DMS 273 (cell line): ENCODE measurements at regions not wholly inside any gene's neighbourhood (a gene's known extent, or its start where the extent isn't known, plus 50 kb on each side); places are given as distances from the start of the nearest gene placed in this dataset.
A peak's percentile ranks its signal among the peaks of the same experiment; 100 is the strongest.

Source experiments
- DNase-seq: peaks from one replicate; lab custom pipeline; 2025; ENCODE audit not compliant: unreplicated experiment; lab: John Stamatoyannopoulos, UW

DNA sequence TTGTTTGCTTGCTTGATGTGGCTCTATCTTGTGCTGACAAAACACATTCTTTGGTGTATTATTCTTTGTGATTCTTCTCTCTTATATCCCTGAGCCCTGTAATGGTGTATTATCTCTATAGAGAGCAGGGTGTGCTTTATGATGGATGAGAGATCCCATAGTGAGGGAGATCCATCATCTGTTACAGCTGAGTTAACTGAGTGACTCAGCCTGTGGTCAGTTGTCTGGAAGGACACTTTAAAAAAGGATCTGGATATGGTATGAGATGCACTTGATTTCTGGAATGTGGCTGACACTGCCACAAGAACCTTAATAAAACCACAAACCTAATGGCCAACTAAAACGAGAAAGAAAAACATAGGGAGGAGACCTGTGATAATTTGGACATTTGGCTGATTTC lies 461.4 kb upstream of the SYT1 start:
- DNase-seq = no peak

DNA sequence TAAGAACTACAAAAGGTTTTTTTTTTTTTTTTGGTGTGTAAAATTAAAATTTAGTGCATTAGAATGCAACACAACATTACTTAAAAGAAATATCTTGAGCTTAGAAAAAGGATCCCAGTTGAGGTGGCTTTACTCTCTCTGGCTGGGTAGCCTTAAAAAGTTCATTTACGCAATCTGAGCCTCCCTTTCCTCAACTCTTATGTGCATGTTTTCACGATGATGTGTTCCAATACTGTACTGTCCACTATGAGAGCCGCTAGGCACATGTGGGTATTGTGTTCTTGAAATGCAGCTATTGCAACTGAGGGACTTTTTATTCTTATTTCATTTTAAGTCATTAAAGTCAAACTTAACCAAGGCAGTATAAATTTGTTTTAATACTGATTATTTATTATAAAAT lies 460.9 kb upstream of the SYT1 start:
- DNase-seq = no peak

DNA sequence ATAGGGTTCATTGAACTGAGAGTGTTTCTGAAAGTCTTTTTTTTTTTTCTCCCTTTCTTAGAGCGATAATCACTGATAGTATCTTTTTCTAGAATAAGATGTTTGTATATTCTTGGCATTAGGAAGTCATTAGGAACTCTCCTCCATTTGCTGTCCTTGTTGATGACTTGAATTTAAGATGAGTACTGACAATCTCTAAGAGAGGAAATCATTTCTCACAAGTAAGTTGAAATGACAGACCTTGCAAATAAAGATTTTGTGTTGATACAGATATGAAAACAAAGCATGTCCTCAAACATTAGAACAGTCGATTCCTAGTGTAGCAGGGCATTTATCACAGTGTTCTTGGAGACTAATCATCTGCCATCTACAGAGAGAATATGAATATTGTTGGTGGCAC lies 458.4 kb upstream of the SYT1 start:
- no peak for DNase-seq

DNA sequence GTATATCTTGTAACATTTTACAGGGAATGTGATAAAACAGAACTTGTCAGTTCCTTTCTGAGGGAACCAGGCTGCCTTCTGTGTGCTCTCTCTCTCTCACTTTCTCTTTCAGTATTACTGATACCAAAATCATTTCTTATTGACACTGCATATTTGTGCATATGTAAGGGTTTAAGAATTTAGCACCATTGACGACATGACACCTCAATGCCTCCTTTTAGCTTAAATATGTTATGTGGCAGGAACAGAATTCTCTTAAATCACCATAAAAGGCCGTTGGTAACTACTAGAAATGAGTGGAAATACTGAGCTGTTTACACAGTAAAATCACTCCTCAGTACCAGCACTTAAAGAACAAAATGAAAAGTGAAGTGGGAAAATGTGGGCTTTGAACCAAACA lies 457.7 kb upstream of the SYT1 start:
- DNase-seq = no peak

DNA sequence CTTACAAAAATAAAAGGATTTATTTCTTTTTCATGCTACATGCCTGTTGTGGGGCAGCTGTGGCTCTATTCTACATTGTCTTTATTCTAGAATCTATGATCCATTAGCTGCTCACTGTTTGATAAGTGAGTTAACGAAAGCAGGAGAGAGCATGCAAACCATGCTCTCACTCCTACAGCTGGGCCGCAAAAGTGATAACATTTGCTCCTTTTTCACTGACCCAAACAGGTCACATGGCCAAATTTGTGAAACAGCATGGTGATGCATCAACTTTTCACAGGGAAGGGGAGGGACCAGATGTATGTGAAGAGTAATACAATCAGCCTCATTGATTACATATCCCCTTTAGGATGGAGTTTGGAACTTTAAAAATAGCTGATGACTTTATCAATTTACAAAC lies 456.9 kb upstream of the SYT1 start:
- DNase-seq = no peak

DNA sequence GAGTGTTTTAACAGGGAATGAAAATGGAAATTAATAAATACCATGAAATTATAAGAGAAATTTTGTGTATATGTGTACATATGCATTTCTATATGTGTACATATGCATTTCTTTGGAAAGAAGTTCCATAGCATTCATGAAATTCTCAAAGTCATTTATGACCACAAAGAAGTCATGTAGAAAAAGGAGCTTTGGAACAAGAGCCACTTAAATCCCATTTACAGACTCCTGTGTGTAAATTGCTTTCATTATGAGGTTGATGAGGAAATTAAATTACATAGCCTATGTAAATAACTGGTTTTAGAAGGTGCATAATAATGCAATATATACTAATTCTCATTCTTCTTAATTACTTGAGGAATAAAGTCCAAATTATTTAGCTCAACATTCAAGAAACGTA lies 450.5 kb upstream of the SYT1 start:
- no peak for DNase-seq

DNA sequence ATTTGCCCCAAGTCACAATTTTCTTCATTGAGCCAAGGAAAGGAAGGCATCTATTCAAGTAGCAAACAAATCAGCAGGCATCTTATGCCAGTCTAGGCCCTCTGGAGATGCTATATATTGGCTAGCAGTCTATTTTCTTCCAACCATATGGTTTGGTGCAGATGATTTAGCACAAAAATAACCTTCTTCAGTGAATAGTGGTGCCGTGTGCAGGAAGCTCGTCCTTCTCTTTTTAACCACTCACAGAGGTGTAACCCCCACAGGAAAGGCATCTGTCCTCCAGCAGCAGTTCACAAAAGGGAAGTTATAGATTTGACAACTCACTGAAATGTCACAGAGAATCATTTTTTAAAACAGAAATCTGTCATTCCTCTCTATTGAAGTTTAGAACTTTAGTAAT lies 445.7 kb upstream of the SYT1 start:
- no peak for DNase-seq

DNA sequence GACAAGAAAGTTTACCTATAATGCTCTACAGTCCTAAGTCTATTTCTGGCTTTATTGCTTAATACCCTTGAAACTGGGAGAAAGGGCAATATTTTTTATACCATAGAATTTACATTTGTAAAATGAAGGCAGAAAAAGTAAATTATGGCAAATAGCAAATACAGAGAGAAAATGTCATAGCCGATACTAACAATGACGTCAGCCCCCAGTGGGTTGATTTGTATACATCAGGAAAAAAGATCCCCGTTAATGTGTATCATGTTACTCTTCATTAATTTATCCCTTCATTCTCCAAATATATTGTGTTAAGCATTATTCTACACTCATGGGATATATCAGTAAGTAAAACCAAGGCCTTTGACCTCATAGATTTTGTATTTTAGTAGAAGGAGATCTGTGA lies 445.1 kb upstream of the SYT1 start:
- DNase-seq = no peak

DNA sequence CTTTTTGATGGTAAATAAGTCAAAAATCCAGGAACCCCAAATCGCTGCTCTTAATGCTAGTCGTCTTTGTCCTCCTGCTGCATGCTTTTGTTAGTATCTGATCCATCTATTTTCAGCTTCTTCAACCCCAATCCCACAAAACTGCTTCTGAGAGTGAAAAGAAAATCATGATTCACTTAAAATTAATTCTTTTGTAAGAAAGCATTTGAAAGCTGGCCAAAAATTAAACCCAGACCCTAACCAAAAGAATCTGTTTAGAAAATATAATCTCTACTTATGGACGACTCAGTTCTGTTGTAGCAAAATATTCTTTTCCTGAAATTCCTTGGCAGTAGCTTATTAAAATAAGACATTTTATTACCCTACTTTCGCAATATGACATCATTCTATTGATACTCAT lies 443.6 kb upstream of the SYT1 start:
- no peak for DNase-seq

DNA sequence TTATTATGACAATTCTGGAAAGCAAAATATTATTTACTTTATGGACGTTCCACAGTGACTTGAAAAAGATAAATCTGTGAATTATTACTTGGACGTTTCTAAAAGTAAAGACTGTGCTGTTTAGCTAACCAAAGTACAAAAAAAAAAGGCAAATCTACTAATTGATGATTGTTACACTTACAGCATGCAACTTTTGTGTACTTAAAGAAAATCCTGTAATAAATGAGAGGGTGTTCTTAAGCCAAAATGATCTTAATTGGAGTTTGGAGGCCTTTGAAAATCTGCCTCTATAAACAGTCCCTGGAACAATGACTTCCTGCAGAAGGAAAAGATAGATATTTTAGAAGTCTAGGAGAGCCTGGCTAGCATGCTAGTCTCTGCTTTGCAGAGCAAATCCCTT lies 434.0 kb upstream of the SYT1 start:
- no peak for DNase-seq

DNA sequence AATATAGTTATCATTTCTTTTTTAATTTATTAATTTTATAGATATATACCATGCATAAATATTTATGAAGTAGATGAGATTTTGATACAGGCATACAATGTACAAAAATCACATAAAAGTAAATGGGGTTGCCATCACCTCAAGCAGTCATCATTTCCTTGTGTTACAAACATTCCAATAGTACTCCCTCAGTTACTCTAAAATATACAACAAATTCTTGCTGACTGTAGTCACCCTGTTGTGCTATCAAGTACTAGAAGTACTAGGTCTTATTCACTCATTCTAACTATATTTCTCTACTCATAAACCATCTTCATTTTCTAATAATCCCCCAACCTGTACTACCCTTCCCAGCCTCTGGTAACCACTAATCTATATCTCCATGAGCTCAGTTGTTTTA lies 432.6 kb upstream of the SYT1 start:
- DNase-seq = no peak

DNA sequence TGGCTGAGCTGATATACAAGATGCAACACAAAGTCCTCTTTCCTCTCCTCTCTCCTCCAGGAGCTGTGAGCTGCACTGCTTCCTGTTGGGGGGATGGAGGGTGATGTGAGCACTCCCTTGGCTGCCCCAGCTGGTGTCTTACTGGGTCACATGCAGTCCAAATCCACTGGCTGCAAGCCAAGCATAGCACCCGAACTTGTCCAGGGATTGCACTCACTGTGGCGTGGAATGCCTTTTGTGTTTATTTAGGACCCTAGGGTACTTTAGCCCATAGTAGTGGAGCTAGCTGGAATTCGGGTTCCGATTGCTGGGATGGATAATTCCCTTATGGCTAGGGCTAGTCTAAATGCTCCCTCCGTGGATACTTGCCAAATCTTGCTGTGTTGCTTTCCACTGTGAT lies 424.9 kb upstream of the SYT1 start:
- DNase-seq = no peak

DNA sequence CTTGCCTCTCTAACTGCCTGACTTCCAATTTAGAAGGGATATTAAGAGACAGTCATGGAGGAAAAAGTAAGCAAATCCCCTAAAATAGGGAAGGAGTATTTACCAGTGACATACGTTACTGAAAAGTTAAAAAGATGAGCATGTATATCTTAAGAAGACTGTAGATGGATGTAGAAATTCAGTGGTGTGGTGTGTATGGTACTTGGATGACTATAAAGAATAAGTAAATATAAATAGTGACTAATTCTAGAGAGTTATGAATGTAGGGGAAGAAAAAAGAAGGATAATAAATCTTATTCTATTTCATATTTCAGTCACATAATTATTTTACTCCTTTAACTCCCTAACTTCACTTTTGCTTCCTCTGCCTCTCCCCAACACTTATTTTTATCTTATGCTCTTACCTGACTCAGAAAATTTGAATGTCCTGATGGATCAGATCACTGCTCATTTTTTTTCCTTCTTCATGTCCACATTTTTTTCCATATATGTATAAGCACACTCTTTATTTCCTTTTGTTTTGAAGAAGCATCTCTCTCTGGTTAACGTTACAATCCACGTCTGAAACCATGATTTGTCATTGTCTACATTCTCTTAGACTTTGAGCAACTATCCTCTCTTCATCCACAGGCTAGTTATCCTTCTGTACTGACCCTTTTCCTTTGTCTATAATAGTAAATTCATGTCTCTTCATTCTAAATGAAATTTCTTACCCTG lies 422.7 kb upstream of the SYT1 start:
- no peak for DNase-seq

DNA sequence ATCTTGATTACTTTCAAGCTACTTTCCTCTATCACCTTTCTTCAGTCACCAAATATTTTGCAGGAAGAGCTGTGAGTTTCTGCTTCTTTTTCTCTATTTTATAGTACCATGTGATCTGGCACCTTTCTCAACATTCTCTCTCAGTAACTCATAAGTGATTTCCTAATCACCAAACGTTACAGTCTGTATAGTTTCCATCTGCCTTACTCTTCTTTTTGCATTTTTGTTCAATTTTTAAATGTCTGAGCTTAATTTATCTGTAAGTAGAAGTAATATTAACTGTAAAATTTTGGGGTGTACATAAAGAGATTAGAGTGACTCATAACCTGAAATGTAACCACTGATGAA lies 422.1 kb upstream of the SYT1 start:
- no peak for DNase-seq

DNA sequence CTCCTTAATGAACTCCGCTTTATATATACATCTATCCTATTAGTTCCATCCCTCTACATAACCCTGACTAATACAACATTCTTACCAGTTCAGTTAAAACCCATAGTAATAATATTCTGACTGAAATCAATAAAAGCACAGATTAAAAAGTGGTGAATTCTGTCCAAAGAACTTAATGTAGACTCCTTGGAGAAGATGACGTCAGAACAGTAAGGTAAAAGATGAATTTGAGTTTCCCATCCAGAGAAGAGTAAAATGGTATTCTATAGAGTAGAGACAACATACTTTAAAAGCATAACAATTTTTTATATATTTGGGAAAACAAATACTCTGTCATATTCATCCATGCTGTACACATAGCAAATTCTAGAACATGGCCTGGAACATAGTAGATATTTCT lies 418.0 kb upstream of the SYT1 start:
- no peak for DNase-seq

DNA sequence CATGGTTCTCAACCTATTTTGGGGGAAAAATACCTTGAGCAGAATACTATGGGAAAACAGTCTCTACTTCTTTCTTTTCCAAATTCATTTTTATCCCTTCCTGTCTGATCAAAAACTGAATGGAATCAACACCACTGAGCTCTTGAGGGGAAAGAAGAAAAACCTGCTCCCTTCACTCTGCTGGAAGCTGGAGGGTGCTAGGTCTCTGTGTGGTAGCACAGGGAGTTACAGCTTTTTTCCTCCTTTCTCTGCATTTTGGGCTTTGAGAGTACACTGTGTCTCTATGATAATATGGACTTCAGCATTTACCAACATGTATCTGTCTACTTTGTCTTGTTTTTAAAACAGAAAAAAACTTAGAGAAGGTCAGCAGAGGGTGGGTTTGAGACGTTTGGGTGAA lies 417.2 kb upstream of the SYT1 start:
- DNase-seq = no peak

DNA sequence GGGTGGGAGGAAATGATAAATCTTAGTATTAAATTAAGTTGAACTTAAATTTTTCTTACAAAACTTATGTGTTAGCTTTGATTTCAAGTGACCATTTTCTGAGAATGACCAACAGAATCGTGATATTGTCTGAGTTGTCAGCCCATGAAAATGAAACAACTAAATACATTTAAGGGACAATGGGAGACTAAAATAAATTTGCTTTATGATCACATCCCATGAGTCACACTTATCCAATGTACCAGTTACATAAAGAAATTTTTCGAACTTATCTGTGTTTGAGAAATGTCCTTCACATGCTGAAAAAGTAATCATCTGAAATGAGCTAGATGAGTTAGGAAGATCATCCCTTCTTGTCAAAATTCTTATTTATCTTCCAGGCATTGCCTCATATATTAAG lies 415.9 kb upstream of the SYT1 start:
- no peak for DNase-seq

DNA sequence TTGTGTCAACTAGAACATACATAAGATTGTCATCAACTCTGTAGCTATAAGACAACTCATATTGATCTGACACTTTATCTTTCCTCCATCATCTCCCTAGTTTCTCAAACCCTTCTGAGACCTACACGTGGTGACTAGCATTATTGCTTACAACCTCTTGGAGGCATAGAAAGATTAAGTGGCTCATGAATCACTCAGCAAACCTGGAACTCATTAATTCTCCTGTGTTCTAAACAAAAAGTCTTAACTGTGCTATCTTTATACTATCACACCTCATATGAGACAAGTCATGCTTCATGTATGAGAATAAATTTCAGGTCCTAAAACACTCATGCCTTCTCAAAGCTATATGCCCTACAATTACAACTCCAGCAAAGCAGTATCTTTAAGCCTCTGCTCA lies 408.6 kb upstream of the SYT1 start:
- no peak for DNase-seq

DNA sequence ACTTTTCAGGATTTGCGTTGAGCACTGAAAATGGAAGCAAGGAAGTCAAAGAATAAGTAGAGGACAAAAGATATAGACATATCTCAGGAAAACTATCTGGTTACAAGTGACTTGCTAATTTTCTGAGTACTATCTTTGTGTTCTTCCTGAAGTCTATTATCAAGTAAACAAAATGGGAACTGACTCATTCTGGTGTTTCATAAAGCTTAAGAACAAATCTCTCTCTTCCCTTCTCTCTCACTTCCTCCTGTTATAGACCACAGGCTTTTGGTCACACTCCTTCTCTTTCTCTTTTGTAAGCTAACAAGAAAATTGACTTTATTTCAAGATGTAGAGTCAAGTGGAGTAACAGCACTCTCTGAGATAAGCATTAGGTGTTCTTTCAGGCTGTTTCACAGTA lies 406.6 kb upstream of the SYT1 start:
- no peak for DNase-seq

DNA sequence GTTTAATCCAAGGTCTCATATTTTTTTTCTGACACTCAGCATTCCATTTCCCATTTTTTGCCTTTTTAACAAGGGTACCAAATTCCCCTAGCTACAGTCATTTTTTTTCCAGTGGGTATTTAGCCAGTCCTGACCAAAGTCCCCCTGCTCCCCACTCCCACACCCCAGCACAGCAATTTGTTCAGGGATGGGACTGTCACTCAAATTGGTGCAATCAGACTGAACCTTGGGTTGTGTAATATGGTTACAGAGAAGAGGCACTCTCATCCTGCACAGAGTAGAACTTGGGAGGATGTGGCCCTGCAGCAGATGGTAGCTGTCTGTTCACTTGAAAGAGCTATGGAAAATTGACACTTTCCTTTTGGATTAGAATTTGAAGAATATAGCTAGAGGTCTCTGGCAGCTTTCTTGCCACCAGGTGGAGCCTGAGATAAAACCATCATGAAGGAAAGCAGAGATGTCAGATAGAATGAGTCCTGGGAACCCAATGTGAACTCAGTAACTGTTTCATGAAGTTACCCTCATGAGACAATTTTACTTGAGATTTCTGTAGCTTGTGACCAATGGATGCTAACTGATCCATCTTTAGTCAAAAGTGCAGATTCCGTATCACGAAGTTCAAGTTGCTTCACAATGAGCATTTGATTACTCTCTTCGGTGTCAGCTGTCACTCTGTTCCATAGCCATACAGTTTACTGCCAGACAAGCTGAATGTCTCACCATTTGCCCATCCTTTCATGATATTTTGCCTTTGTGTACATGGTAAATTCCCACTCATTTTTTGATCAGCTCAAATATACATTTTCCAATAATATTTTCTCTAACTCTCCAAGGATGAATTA lies 394.0 kb upstream of the SYT1 start:
- peak; percentile 77 for DNase-seq

DNA sequence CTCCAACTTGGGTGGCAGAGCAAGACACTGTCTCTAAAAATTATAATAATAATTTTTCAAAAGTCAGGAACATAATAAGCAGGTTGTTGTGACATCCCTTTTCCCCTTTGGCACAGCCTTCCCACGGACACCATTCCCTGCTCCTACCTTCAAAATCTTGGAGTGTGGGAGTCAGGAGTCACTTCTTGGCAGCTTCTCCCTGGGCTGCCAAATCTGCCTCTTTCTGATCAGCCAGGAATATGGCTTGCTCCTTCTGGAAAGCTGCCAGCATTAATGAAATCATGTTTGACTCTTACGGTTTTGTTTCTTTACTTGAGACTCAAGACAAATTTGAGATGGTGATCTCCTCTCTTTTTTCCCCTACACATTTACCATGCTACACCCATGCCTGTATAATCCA lies 391.4 kb upstream of the SYT1 start:
- peak; percentile 49 for DNase-seq

DNA sequence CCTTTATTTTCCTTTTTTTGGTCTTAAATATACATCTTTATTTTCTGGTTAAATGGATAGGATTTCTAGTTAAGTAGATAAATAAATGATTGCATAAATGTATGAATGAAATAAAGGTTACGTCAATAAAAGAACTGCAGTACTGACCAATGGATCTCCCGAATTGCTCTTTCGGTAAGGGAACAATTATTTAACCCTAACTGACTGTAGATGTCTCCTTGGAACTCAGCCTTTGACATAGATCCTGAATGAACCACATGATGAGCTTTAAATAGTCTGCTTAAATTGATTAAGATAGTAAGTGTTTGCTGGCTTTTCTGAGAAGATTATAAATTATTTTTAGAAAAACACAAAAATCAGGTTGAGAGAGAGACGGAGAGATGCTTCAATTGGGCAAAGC lies 391.0 kb upstream of the SYT1 start:
- no peak for DNase-seq

DNA sequence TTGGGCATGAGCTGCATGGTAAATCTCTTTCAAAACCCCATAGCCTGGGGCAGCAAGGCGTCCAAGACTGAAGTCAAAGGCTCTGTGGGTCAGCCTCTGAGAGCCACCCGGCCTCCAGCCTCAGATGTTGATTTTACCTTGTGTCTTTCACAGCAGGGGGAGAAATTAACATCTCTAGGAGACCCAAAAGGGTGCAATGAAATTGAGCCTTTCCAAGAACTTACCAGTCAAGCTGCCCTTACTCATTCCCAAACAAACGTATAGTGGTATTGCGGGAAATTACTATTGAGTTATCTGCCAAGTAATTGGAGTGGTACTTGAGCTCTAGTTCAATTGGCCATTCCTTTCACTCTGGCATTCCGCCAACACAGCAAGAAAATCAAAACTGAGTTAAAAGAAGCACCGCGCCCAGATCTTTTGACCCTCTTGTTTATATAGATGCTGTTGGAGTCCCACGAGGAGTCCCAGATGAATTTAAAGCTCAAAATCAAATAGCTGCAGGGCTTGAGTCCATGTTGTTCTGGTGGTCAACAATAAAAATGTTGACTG lies 380.7 kb upstream of the SYT1 start:
- DNase-seq = no peak
